ENCODE measurements at regions not wholly inside any gene's neighbourhood (a gene's known extent, or its start where the extent isn't known, plus 50 kb on each side); places are given as distances from the start of the nearest gene placed in this dataset.
"Not testable (repeated sequence)": the region's sequence is repeated elsewhere in the genome, so short reads cannot be mapped to it uniquely, and the experiment has no call there.

GRCh38 chr1:173257805-173258204 is 50.7 kb upstream of the TNFSF4 start:
- no peak for DNase-seq (ENCODE audit: low read depth)

GRCh38 chr1:173258479-173259264 is 51.5 kb upstream of the TNFSF4 start:
- no peak overlapping the region for H3K4me3 ChIP-seq (ENCODE audit: low read depth, low read length)
- peak; percentile 23 for DNase-seq (ENCODE audit: low read depth)

More at GRCh38 chr1:173257805-173258204, 50.7 kb upstream of the TNFSF4 start:
- no peak overlapping the region for H3K4me3 ChIP-seq (ENCODE audit: low read depth, low read length)

- not testable (repeated sequence) for DNase-seq (ENCODE audit: low read depth); H3K4me3 ChIP-seq (ENCODE audit: low read depth, low read length)
Measured at GRCh38 chr1:173260329-173260728, 53.2 kb upstream of the TNFSF4 start.

GRCh38 chr1:173266841-173267240 is 59.7 kb upstream of the TNFSF4 start:
- no peak for DNase-seq (ENCODE audit: low read depth)

GRCh38 chr1:173267453-173267945 is 60.4 kb upstream of the TNFSF4 start:
- no peak overlapping the region for H3K4me3 ChIP-seq (ENCODE audit: low read depth, low read length)
- peak; percentile 74 for DNase-seq (ENCODE audit: low read depth)

More at GRCh38 chr1:173266841-173267240, 59.7 kb upstream of the TNFSF4 start:
- H3K4me3 ChIP-seq (ENCODE audit: low read depth, low read length), result no peak overlapping the region

- H3K4me3 ChIP-seq (ENCODE audit: low read depth, low read length), result no peak overlapping the region
- no peak for DNase-seq (ENCODE audit: low read depth)
Measured at GRCh38 chr1:173268261-173268660, 61.1 kb upstream of the TNFSF4 start.

- no peak overlapping the region for H3K4me3 ChIP-seq (ENCODE audit: low read depth, low read length)
- no peak for DNase-seq (ENCODE audit: low read depth)
Measured at GRCh38 chr1:173268786-173269277, 61.7 kb upstream of the TNFSF4 start.

- H3K4me3 ChIP-seq (ENCODE audit: low read depth, low read length), result no peak overlapping the region
- DNase-seq (ENCODE audit: low read depth), result peak; percentile 83
Measured at GRCh38 chr1:173269490-173270230, 62.5 kb upstream of the TNFSF4 start.

GRCh38 chr1:173270243-173270642 is 63.1 kb upstream of the TNFSF4 start:
- DNase-seq (ENCODE audit: low read depth), result no peak
- H3K4me3 ChIP-seq (ENCODE audit: low read depth, low read length), result no peak overlapping the region

GRCh38 chr1:173271021-173271420 is 63.9 kb upstream of the TNFSF4 start:
- not testable (repeated sequence) for H3K4me3 ChIP-seq (ENCODE audit: low read depth, low read length); DNase-seq (ENCODE audit: low read depth)

- no peak for DNase-seq (ENCODE audit: low read depth)
- H3K4me3 ChIP-seq (ENCODE audit: low read depth, low read length), result no peak overlapping the region
Measured at GRCh38 chr1:173275496-173275895, 68.4 kb upstream of the TNFSF4 start.

- DNase-seq (ENCODE audit: low read depth), result no peak
Measured at GRCh38 chr1:173276922-173277800, 70.0 kb upstream of the TNFSF4 start.

GRCh38 chr1:173280899-173281660 is 73.9 kb upstream of the TNFSF4 start:
- no peak for DNase-seq (ENCODE audit: low read depth)
- no peak overlapping the region for H3K4me3 ChIP-seq (ENCODE audit: low read depth, low read length)

More at GRCh38 chr1:173276922-173277800, 70.0 kb upstream of the TNFSF4 start:
- no peak overlapping the region for H3K4me3 ChIP-seq (ENCODE audit: low read depth, low read length)

GRCh38 chr1:173285048-173285447 is 77.9 kb upstream of the TNFSF4 start:
- no peak for DNase-seq (ENCODE audit: low read depth)
- no peak overlapping the region for H3K4me3 ChIP-seq (ENCODE audit: low read depth, low read length)

- H3K4me3 ChIP-seq (ENCODE audit: low read depth, low read length), result no peak overlapping the region
- no peak for DNase-seq (ENCODE audit: low read depth)
Measured at GRCh38 chr1:173287785-173288184, 80.7 kb upstream of the TNFSF4 start.

- H3K4me3 ChIP-seq (ENCODE audit: low read depth, low read length), result no peak overlapping the region
- DNase-seq (ENCODE audit: low read depth), result no peak
Measured at GRCh38 chr1:173293756-173294155, 86.6 kb upstream of the TNFSF4 start.

- no peak overlapping the region for H3K4me3 ChIP-seq (ENCODE audit: low read depth, low read length)
- no peak for DNase-seq (ENCODE audit: low read depth)
Measured at GRCh38 chr1:173294843-173295242, 87.7 kb upstream of the TNFSF4 start.

GRCh38 chr1:173295391-173295790 is 88.3 kb upstream of the TNFSF4 start:
- no peak for DNase-seq (ENCODE audit: low read depth)
- no peak overlapping the region for H3K4me3 ChIP-seq (ENCODE audit: low read depth, low read length)

GRCh38 chr1:173295995-173296394 is 88.9 kb upstream of the TNFSF4 start:
- no peak for DNase-seq (ENCODE audit: low read depth)
- no peak overlapping the region for H3K4me3 ChIP-seq (ENCODE audit: low read depth, low read length)
